ENCODE measurements at regions not wholly inside any gene's neighbourhood (a gene's known extent, or its start where the extent isn't known, plus 50 kb on each side); places are given as distances from the start of the nearest gene placed in this dataset.

DNA sequence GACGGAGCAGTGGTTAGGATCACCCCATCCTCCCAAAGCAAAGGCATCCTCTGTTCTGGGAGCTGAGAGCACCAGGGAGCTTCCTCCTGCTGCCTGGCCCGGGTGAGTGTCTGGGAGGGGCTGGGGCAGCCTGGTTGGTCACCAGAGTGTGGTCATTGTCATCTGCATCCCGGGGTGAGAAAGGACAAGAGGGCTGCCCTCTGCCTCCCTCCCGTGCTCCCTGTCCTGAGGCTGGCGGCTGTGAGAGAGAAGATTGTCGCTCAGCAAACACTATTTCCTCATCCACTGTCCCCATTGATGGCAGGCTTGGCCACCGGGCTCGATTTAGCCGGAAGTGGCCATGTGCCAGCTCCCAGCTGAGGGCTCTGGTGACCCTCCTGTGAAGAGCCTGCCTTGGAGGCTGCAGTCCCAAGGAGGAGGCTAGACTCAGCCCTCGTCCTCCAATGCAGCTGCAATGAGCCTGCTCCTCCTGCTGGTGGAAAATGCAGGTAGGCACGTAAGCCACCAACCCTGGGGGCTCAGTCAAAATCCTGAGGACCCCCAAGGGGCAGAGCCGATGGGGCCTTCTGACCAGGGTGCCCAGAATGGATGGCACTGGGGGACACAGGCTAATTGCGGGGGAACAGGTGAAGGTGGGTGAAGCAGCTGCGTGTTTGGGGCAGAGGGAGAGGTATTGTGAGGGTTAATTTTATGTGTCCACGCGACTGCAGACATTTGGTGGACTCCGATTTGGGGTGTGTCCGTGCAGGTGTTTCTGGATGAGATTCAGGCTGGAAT, 155.7 kb downstream of the KIF26A start:
- TF ChIP-seq ZNF76 (tag by site-specific recombination; IDR thresholded peaks at IDR 0.05; ENCODE audit: borderline replicate concordance, low read depth) (no peak), ZNF654 (tag by site-specific recombination; IDR thresholded peaks at IDR 0.05; ENCODE audit: low read depth) (no peak), ZNF274 (IDR thresholded peaks at IDR 0.05; ENCODE audit: low read length) (no peak), ZNF274 (tag by site-specific recombination; IDR thresholded peaks at IDR 0.05; ENCODE audit: borderline replicate concordance) (no peak), OSR2 (tag by site-specific recombination; IDR thresholded peaks at IDR 0.05) (no peak), ZNF404 (tag by site-specific recombination; IDR thresholded peaks at IDR 0.05) (no peak), ZNF571 (tag by site-specific recombination; IDR thresholded peaks at IDR 0.05) (no peak), ZBTB1 (tag by site-specific recombination; IDR thresholded peaks at IDR 0.05) (no peak), ZNF24 (tag by site-specific recombination; IDR thresholded peaks at IDR 0.05) (no peak)
- TF ChIP-seq, protein P1, sequence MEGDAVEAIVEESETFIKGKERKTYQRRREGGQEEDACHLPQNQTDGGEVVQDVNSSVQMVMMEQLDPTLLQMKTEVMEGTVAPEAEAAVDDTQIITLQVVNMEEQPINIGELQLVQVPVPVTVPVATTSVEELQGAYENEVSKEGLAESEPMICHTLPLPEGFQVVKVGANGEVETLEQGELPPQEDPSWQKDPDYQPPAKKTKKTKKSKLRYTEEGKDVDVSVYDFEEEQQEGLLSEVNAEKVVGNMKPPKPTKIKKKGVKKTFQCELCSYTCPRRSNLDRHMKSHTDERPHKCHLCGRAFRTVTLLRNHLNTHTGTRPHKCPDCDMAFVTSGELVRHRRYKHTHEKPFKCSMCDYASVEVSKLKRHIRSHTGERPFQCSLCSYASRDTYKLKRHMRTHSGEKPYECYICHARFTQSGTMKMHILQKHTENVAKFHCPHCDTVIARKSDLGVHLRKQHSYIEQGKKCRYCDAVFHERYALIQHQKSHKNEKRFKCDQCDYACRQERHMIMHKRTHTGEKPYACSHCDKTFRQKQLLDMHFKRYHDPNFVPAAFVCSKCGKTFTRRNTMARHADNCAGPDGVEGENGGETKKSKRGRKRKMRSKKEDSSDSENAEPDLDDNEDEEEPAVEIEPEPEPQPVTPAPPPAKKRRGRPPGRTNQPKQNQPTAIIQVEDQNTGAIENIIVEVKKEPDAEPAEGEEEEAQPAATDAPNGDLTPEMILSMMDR (tag by site-specific recombination; IDR thresholded peaks at IDR 0.05), result no peak

Measured in HEK293 (cell line).